ENCODE measurements at regions not wholly inside any gene's neighbourhood (a gene's known extent, or its start where the extent isn't known, plus 50 kb on each side); places are given as distances from the start of the nearest gene placed in this dataset.

- Histone ChIP-seq H2AK9ac (replicated peaks; ENCODE audit: low read depth, low read length, poor library complexity) (no peak overlapping the region), H2BK5ac (ENCODE audit: low read depth, low read length, poor library complexity, severe bottlenecking) (no peak overlapping the region), H3K9me3 (ENCODE audit: control insufficient read depth, insufficient read depth, low read length) (no peaks in the 10 kb centered on the region), H3K4me2 (ENCODE audit: low read depth, low read length) (no peak overlapping the region), H3K18ac (ENCODE audit: low read depth, low read length) (no peak overlapping the region), H3K4me1 (ENCODE audit: control insufficient read depth, insufficient read depth, low read length) (no peaks in the 10 kb centered on the region), H3K9me1 (ENCODE audit: insufficient read depth, low read length) (no peaks in the 10 kb centered on the region; the same call in 1 of the 2 replicates), H4K5ac (ENCODE audit: low read depth, low read length) (no peak overlapping the region), H3K4me3 (ENCODE audit: insufficient read depth, low read depth, low read length) (no peak overlapping the region), H2AFZ (replicated peaks; ENCODE audit: low read length, poor library complexity) (no peak overlapping the region), H3K56ac (ENCODE audit: extremely low read depth, insufficient read depth, low read length) (no peak overlapping the region), H2BK15ac (ENCODE audit: low read depth, low read length) (no peak overlapping the region), H2BK120ac (ENCODE audit: low read depth, low read length) (no peak overlapping the region), H3K23ac (ENCODE audit: low read depth, low read length) (no peak overlapping the region), H3K79me1 (ENCODE audit: low read depth in 1 of 2, low read length in 2 of 2) (no peaks in the 10 kb centered on the region), H4K20me1 (ENCODE audit: insufficient read depth, low read length) (no peaks in the 10 kb centered on the region), H3K27me3 (ENCODE audit: control insufficient read depth, insufficient read depth, low read length) (no peaks in the 10 kb centered on the region), H3K27ac (ENCODE audit: insufficient read depth, low read length) (no peak overlapping the region), H3K14ac (replicated peaks; ENCODE audit: low read depth, low read length) (no peak overlapping the region), H3K36me3 (ENCODE audit: control insufficient read depth, insufficient read depth, low read length) (no peaks in the 10 kb centered on the region), H2BK20ac (ENCODE audit: low read depth, low read length) (no peak overlapping the region), H2AK5ac (ENCODE audit: low read depth, low read length) (no peak overlapping the region), H3K4ac (ENCODE audit: low read depth, low read length) (no peak overlapping the region), H3K9ac (ENCODE audit: low read depth, low read length) (no peak overlapping the region), H4K8ac (ENCODE audit: low read depth in 2 of 2, low read length in 2 of 2) (no peak overlapping the region), H4K91ac (ENCODE audit: insufficient read depth, low read depth, low read length) (no peak overlapping the region)
- CTCF ChIA-PET: no interaction called here
- no peak for TF ChIP-seq RAD21 (IDR thresholded peaks at IDR 0.05; ENCODE audit: low read length)
- no peak for TF ChIP-seq USF2 (IDR thresholded peaks at IDR 0.05; ENCODE audit: low read depth, low read length)
- no peak for TF ChIP-seq FOS (IDR thresholded peaks at IDR 0.05; ENCODE audit: low read depth, low read length)
- no peak for TF ChIP-seq BHLHE40 (IDR thresholded peaks at IDR 0.05; ENCODE audit: low read depth, low read length)
- TF ChIP-seq CEBPB (IDR thresholded peaks at IDR 0.05; ENCODE audit: low read depth, low read length): no peak
- TF ChIP-seq SMC3 (IDR thresholded peaks at IDR 0.05; ENCODE audit: low read depth, low read length): no peak
- no peak for TF ChIP-seq NFE2L2 (IDR thresholded peaks at IDR 0.05; ENCODE audit: low read depth, low read length)
- TF ChIP-seq CHD1 (IDR thresholded peaks at IDR 0.05; ENCODE audit: low read depth, low read length): no peak
- TF ChIP-seq MXI1 (IDR thresholded peaks at IDR 0.05; ENCODE audit: borderline replicate concordance, low read depth, low read length): no peak
- BruUV-seq (replicated peaks): no TSS peak
- dilution Hi-C loops (cut with HindIII; ENCODE audit: low sequenced_read_pairs, unreplicated experiment) (no loop called here), in situ Hi-C loops (cut with MboI; ENCODE audit: low sequenced_read_pairs) (no loop called here), intact Hi-C loops (cut with micrococcal nuclease) (no loop called here)
- no peak for DNase-seq
- POLR2A ChIA-PET (ENCODE audit: unreplicated experiment): no interaction called here
- no peak for ATAC-seq (ENCODE audit: low read depth)
- no CpG with 5 or more reads among the region's 1 CpG for WGBS, 2 experiments (ENCODE audit: extremely low coverage in 2 of 2, insufficient read length in 1 of 2)
These were observed 1094.0 kb upstream of the LRRN3 start for GRCh38 chr7:109996927-109997326.
